H9 (cell line): ENCODE measurements at regions not wholly inside any gene's neighbourhood (a gene's known extent, or its start where the extent isn't known, plus 50 kb on each side); places are given as distances from the start of the nearest gene placed in this dataset.

Source experiments
- DNase-seq: peaks from one replicate; pipeline ENCODE4 v3.0.0-alpha.2; 2017
- H2AFZ ChIP-seq: one replicate; pipeline ENCODE4 v1.6.1; 2013; ENCODE audit warnings: mild to moderate bottlenecking, low read length, control low read depth, moderate library complexity
- H2AK5ac ChIP-seq: 2 replicates; pipeline ENCODE4 v1.6.1; 2013; ENCODE audit warnings: low read length, control low read depth, mixed read lengths; ENCODE audit not compliant: insufficient read length
- H2BK120ac ChIP-seq: one replicate; pipeline ENCODE4 v1.6.1; 2013; ENCODE audit warnings: low read depth, mild to moderate bottlenecking, low read length, control low read depth, inconsistent platforms; ENCODE audit not compliant: poor library complexity, severe bottlenecking
- H2BK12ac ChIP-seq: 2 replicates; pipeline ENCODE4 v1.6.1; 2013; ENCODE audit warnings: low read length, control low read depth, mixed read lengths, low read depth; ENCODE audit not compliant: insufficient read length
- H2BK15ac ChIP-seq: 2 replicates; pipeline ENCODE4 v1.6.1; 2013; ENCODE audit warnings: low read depth, low read length, control low read depth
- H2BK20ac ChIP-seq: one replicate; pipeline ENCODE4 v1.6.1; 2013; ENCODE audit warnings: low read depth, mild to moderate bottlenecking, low read length, control low read depth, inconsistent platforms; ENCODE audit not compliant: poor library complexity, severe bottlenecking
- H2BK5ac ChIP-seq: 2 replicates; pipeline ENCODE4 v1.6.1; 2013; ENCODE audit warnings: low read length, control low read depth, mixed read lengths; ENCODE audit not compliant: insufficient read length
- H3K14ac ChIP-seq: 2 replicates; pipeline ENCODE4 v1.6.1; 2013; ENCODE audit warnings: low read length, control low read depth; ENCODE audit not compliant: insufficient read depth
- H3K18ac ChIP-seq: 2 replicates; pipeline ENCODE4 v1.6.1; 2013; ENCODE audit warnings: low read depth, mild to moderate bottlenecking, mixed read lengths, low read length, control low read depth; ENCODE audit not compliant: insufficient read length
- H3K23ac ChIP-seq: 2 replicates; pipeline ENCODE4 v1.6.1; 2013; ENCODE audit warnings: low read length, control low read depth, mixed read lengths, low read depth; ENCODE audit not compliant: insufficient read length
- H3K23me2 ChIP-seq: 2 replicates; pipeline ENCODE4 v1.6.1; 2013; ENCODE audit warnings: low read depth, mild to moderate bottlenecking, mixed read lengths, low read length, control low read depth; ENCODE audit not compliant: insufficient read length, poor library complexity, severe bottlenecking
- H3K27ac ChIP-seq: 2 replicates; pipeline ENCODE4 v1.5.1; 2013; ENCODE audit warnings: low read length, control low read depth, mixed read lengths, low read depth; ENCODE audit not compliant: insufficient read length
- H3K27me3 ChIP-seq: 2 replicates; pipeline ENCODE4 v1.6.1; 2013; ENCODE audit warnings: low read length, control low read depth, inconsistent platforms; ENCODE audit not compliant: insufficient read depth
- H3K4ac ChIP-seq: 2 replicates; pipeline ENCODE4 v1.6.1; 2013; ENCODE audit warnings: low read depth, mild to moderate bottlenecking, control low read depth, inconsistent platforms, low read length, moderate library complexity
- H3K4me1 ChIP-seq: 2 replicates; pipeline ENCODE4 v1.6.1; 2013; ENCODE audit warnings: low read length, control low read depth, inconsistent platforms; ENCODE audit not compliant: insufficient read depth
- H3K4me2 ChIP-seq: 2 replicates; pipeline ENCODE4 v1.6.1; 2013; ENCODE audit warnings: low read length, control low read depth, mixed read lengths; ENCODE audit not compliant: insufficient read length, insufficient read depth
- H3K56ac ChIP-seq: 2 replicates; pipeline ENCODE4 v1.6.1; 2013; ENCODE audit warnings: low read depth, mild to moderate bottlenecking, mixed read lengths, low read length, control low read depth; ENCODE audit not compliant: insufficient read length
- H3K79me1 ChIP-seq: 2 replicates; pipeline ENCODE4 v1.6.1; 2013; ENCODE audit warnings: low read depth, mild to moderate bottlenecking, moderate library complexity, low read length, control low read depth, inconsistent platforms; ENCODE audit not compliant: insufficient read depth, poor library complexity, severe bottlenecking
- H3K79me2 ChIP-seq: 2 replicates; pipeline ENCODE4 v1.6.1; 2013; ENCODE audit warnings: low read length, control low read depth, inconsistent platforms; ENCODE audit not compliant: insufficient read depth
- H3K9ac ChIP-seq: 2 replicates; pipeline ENCODE4 v1.6.1; 2013; ENCODE audit warnings: low read length, control low read depth, mixed read lengths; ENCODE audit not compliant: insufficient read length; ENCODE audit errors: extremely low read depth
- H3K9me3 ChIP-seq: one replicate; pipeline ENCODE4 v1.6.1; 2013; ENCODE audit warnings: low read depth, low read length, inconsistent platforms; ENCODE audit not compliant: control insufficient read depth
- H3T11ph ChIP-seq: one replicate; pipeline ENCODE4 v1.6.1; 2013; ENCODE audit warnings: mild to moderate bottlenecking, low read length, control low read depth, inconsistent platforms
- H4K20me1 ChIP-seq: one replicate; pipeline ENCODE4 v1.6.1; 2013; ENCODE audit not compliant: control insufficient read depth, insufficient read length, insufficient read depth
- H4K5ac ChIP-seq: 2 replicates; pipeline ENCODE4 v1.6.1; 2013; ENCODE audit warnings: low read depth, mild to moderate bottlenecking, mixed read lengths, low read length, control low read depth; ENCODE audit not compliant: insufficient read length
- H4K8ac ChIP-seq: replicated peaks from 2 replicates; pipeline ENCODE4 v1.6.1; 2013; ENCODE audit warnings: low read length, control low read depth, mixed read lengths, low read depth; ENCODE audit not compliant: insufficient read length
- H4K91ac ChIP-seq: 2 replicates; pipeline ENCODE4 v1.6.1; 2013; ENCODE audit warnings: low read depth, mild to moderate bottlenecking, moderate library complexity, mixed read lengths, low read length, control low read depth; ENCODE audit not compliant: insufficient read length
- H3K27ac Mint-ChIP-seq, 3 experiments: 2 replicates in 2 of 3; 3 replicates in 1 of 3; pipeline ENCODE4 v1.8.0; 2020 to 2021; ENCODE audit warnings: mixed read lengths in 3 of 3, mild to moderate bottlenecking in 1 of 3, moderate library complexity in 1 of 3
- H3K27me3 Mint-ChIP-seq: 2 replicates; pipeline ENCODE4 v1.8.0; 2021; ENCODE audit warnings: low read depth, mild to moderate bottlenecking, moderate library complexity, mixed read lengths
- H3K36me3 Mint-ChIP-seq, 3 experiments: 2 replicates in 2 of 3; 3 replicates in 1 of 3; pipeline ENCODE4 v1.8.0; 2020 to 2021; ENCODE audit warnings: low read depth in 3 of 3, mixed read lengths in 3 of 3; ENCODE audit not compliant: insufficient read depth in 1 of 3
- H3K4me1 Mint-ChIP-seq, 2 experiments: 2 replicates each; pipeline ENCODE4 v1.8.0; 2020; ENCODE audit warnings: mixed read lengths in 2 of 2
- H3K4me3 Mint-ChIP-seq, 2 experiments: 2 replicates in 1 of 2; 3 replicates in 1 of 2; pipeline ENCODE4 v1.8.0; 2020 to 2021; ENCODE audit warnings: mild to moderate bottlenecking in 2 of 2, mixed read lengths in 2 of 2, moderate library complexity in 1 of 2
- H3K9me3 Mint-ChIP-seq, 2 experiments: 2 replicates in 1 of 2; 3 replicates in 1 of 2; pipeline ENCODE4 v1.8.0; 2020; ENCODE audit warnings: mild to moderate bottlenecking in 2 of 2, mixed read lengths in 2 of 2, moderate library complexity in 1 of 2
- CTCF ChIP-seq: fragments of 200-600 bp; sonication (generic); conservative IDR thresholded peaks from 3 replicates; pipeline ENCODE4 v1.8.0; 2021; ENCODE audit warnings: antibody characterized with exemption, mild to moderate bottlenecking
- WGBS: extraction: QIAGEN DNeasy Blood & Tissue Kit; methylation state at CpG from one replicate; pipeline ENCODE4 v1.1.7; 2013; ENCODE audit warnings: missing lambda C conversion rate, low lambda C conversion rate, mixed read lengths; ENCODE audit not compliant: insufficient read length; ENCODE audit errors: extremely low coverage; 5-methylcytosine and 5-hydroxymethylcytosine counted together

- H3K27ac Mint-ChIP-seq, result no peak overlapping the region
- WGBS, result no CpG with 5 or more reads among the region's 2 CpGs
These were observed 199.2 kb upstream of the MAOA start for GRCh38 chrX:43456906-43457305.

More at GRCh38 chrX:43456906-43457305, 199.2 kb upstream of the MAOA start:
- Histone ChIP-seq H4K5ac (no peak overlapping the region), H3K79me1 (no peaks in the 10 kb centered on the region), H3K79me2 (no peaks in the 10 kb centered on the region), H3K4me2 (no peak overlapping the region), H4K91ac (no peak overlapping the region), H3T11ph (no peak overlapping the region), H3K9ac (no peak overlapping the region), H2BK5ac (no peak overlapping the region), H4K20me1 (no peaks in the 10 kb centered on the region), H2BK12ac (no peak overlapping the region), H3K23me2 (no peaks in the 10 kb centered on the region), H3K27ac (no peak overlapping the region), H3K4ac (no peak overlapping the region), H3K4me1 (no peaks in the 10 kb centered on the region; the same call in 1 of the 2 replicates), H2BK120ac (no peak overlapping the region), H2AK5ac (no peak overlapping the region), H2AFZ (no peak overlapping the region), H3K9me3 (peaks cover 13% of the 10 kb centered on the region), H3K56ac (no peak overlapping the region), H3K18ac (no peak overlapping the region), H3K23ac (no peak overlapping the region), H3K14ac (no peak overlapping the region), H3K27me3 (no peaks in the 10 kb centered on the region), H2BK20ac (no peak overlapping the region), H4K8ac (no peak overlapping the region), H2BK15ac (no peak overlapping the region)
- peaks cover 16 to 32% (median 23%) of the 10 kb centered on the region in 3 experiments for H3K36me3 Mint-ChIP-seq
- peaks cover 35 to 38% of the 10 kb centered on the region in 2 experiments for H3K4me1 Mint-ChIP-seq
- DNase-seq, result no peak
- peaks cover 3% of the 10 kb centered on the region; the same call in 1 of the 2 replicates for H3K27me3 Mint-ChIP-seq
- no peak overlapping the region for H3K4me3 Mint-ChIP-seq
- TF ChIP-seq CTCF, result no peak
- peaks cover 28 to 72% of the 10 kb centered on the region in 2 experiments for H3K9me3 Mint-ChIP-seq
